LoVo (cell line): ENCODE measurements at regions not wholly inside any gene's neighbourhood (a gene's known extent, or its start where the extent isn't known, plus 50 kb on each side); places are given as distances from the start of the nearest gene placed in this dataset.
A peak's percentile ranks its signal among the peaks of the same experiment; 100 is the strongest.

Experiments used
- DNase-seq: peaks from one replicate; pipeline ENCODE4 v3.0.0-alpha.2; 2016; ENCODE audit warnings: low spot score

- no peak for DNase-seq
Measured at GRCh38 chr7:54701982-54702381, 57.0 kb downstream of the SEC61G start.

GRCh38 chr7:54699715-54700114, 59.3 kb downstream of the SEC61G start:
- DNase-seq = no peak

DNA sequence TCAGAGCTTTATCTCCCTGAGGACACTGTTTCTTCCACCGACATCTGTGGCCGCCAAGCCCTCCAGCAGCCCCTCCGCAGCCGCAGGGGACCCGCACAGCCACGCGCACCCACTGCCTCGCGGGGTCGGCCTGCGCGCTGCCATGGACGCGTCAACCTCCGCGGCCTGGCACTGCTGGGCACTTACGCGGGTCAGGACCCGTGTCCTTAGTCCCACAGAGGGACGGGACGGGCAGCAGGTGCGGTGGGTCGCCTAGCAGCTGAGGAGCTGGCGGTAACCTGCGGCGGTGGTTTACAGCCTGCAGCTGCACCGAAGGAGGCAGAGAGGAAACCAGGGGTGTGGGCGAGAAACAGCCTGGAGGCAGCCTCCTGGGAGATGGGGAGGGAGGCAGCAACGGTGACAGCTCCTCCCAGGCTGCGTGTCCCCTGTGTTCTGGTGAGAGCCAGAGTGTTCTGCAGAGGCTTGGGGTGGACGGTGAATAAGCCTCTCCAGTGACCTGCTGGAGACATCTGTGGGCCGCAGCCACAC, 61.3 kb downstream of the SEC61G start:
- no peak for DNase-seq

DNA sequence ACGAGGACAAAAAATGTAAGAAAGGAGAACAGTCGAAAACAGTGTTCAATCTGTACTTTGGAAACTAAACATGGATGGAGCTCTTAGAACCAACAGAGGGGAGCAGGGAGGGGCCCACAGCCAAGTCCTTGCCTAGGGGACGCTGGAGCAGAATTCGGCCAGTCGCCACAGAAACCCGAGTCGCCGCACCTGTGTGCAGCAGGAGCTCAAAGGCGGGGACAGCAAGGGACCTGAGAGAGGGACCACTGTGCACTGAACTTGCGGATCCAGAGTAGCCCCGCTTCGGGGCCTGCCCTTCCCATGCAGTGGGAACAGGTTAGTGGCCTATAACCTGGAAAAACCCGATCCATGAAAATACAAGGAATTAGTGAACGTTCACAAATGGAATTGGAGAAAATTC, 68.1 kb downstream of the SEC61G start:
- DNase-seq = no peak

- no peak for DNase-seq
Measured at GRCh38 chr7:54690050-54690443, 69.0 kb downstream of the SEC61G start.

GRCh38 chr7:54689394-54690049, 69.5 kb downstream of the SEC61G start:
- no peak for DNase-seq

DNA sequence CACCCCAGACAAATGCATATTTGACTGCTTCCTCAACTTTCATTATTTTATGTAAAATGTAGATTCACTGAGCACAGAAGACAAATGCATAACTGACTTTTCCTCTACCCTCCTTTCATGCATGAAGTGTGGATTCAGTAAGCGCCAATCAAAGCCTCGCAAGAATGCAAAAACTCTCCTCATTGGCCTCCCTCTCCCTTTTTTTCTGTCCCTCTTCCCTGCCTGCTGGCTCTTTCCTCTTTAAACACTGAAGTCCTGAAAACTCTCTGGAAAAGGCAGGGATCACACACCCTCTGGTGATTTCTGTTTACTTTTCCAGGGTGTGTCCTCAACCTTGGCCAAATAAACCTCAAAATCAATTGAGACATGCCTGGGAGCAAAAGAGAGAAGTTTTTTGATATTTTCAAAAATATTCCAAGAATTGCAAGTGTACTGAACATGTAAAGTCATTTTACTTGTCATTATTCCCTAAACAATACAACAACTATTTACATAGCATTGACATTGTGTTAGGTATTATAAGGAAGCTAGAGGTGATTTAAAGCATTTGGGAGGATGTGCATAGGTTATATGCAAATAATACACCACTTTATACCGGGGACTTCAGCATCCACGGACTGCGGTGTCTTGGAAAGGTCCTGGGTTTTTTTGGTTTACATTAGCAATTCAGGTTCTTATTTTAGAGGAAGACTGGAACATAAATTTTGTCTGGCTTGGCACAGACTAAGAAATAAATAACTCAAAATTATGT, 71.4 kb downstream of the SEC61G start:
- peak; percentile 36 for DNase-seq

- no peak for DNase-seq
Measured at GRCh38 chr7:54680377-54681005, 78.5 kb downstream of the SEC61G start.

- no peak for DNase-seq
Measured at GRCh38 chr7:54679490-54679817, 79.6 kb downstream of the SEC61G start.

- no peak for DNase-seq
Measured at GRCh38 chr7:54678763-54679489, 80.1 kb downstream of the SEC61G start.

DNA sequence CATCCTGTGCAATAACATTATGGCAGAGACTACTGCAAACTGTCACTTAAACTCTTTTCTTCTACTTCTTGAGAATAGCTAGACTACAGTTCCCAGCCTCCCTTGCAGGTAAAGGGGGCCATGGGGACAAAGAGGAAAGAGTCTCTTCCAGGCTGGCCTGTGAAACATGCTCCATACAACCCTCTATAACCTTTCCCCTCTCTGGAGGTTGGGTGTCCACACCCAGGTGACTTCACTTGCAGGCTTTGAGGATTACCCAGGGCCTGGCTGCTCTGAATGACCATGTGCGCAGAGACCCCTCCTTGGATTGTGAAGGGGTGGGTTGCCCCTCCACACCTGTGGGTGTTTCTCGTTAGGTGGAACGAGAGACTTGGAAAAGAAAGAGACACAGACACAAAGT, 84.1 kb downstream of the SEC61G start:
- DNase-seq = no peak

DNA sequence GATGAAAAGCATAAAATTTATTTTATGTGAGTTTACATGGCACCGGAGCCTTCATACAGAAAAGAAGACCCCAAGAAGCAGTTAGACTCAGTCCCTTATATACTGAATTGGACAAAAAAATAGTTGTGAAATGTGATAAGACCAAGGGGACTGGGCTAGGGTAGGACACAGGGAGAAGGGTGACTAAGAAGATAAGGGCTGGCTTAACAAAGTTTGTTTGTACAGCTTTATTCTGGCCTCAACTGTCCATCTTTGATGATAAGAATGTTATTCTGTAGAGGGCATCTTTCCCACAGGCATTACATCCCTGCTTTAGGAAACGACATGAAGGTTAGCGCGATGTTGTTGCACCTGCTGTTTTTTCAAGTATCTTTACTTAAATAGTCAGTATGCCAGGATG, 86.5 kb downstream of the SEC61G start:
- DNase-seq = no peak

DNA sequence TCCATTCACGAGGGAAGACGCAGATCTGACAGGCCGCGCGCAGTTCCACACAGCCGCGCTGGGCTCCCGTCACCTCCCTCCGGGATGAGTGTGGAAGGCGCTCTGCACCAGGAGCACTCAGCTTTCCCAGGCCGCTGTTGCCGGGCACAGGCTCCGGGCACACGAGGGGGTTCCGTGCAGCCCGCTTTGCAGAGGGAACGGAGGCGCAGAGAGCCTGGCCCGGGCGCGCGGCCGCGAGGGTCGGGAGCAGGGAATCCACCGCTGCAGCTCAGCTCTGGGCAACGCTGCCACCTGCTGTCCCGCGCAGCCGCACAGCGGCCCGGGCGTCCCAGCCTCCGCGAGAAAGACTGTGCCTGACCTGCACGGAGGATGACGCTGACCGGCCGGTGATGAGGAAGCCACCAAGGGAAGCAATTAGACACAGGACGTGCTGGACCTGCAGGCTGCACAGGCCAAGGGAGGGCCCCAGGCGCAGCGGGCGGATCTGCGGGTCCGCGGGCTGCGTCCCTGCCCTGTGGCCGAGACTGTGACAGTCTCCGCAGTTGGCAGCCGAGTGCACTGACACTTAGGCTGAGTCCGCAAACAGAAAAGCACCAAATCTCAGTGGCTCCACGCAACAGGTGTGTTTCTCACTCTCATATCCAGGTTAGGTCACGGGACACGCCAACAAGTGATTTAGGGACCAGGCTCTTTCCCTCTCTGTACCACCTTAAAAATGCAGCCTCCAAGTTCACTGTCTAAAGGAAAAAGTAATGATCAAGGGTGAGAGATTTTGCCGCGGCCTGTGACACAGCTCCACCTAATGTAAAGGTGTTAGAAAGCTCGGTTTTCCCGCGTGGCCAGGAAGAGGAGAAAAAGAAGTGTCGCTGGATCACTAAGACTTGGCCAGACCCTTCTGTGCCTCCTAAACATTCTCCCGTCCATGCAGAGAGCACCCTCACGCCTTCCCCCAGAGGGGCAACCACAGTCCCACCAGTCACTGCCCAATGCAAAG, 94.5 kb downstream of the SEC61G start:
- DNase-seq = peak; percentile 50

DNA sequence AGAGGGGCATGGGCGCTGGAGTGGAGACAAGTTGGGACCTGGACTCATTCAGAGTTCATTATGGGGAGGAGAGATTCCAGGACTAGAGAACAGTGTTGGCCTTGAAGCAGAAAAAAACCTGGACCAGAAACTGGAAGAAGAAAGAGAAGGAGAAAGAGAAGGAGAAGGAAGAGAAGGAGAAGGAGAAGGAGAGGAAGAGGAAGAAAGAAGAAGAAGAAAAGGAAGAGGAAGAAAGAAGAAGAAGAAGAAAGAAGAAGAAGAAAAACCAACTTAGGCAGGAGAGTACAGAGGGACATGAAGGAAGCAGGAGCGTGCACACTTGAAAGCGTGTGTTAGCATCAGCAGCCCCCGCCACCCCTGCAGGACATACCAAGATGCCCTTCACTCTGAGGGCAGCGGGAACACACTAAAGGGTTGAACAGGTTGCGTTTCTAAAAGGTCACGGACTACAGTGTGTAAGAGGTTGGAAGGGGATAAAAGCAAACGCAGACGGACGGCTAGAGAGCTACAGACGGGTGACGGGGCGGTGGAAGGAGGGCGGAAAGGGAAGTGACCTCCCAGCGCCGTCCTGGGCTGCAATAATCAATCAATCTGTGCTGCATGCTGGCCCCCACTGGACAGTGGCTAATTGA, 95.3 kb downstream of the SEC61G start:
- DNase-seq = no peak

GRCh38 chr7:54663186-54663585, 95.8 kb downstream of the SEC61G start:
- no peak for DNase-seq

GRCh38 chr7:54662701-54663100, 96.3 kb downstream of the SEC61G start:
- no peak for DNase-seq

DNA sequence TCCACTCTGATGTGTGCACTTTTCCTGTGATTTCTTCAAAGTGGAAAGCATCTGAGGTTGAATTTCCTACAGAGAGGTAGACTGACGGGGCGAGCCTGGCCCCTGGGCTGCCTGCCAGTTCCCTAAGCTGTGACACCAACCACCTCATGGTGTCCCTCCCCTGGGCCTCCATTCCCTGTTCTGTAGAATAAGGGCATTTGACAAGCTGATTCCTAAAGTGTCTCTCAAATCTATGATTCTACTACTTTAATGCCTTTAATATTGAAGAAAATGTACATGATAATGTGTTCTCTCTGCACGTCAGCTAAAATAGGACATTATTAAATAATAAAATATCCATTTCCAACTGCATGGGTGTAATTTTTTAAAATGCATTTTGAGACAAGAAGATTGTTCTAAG, 105.1 kb downstream of the SEC61G start:
- DNase-seq = no peak

- no peak for DNase-seq
Measured at GRCh38 chr7:54643064-54643463, 100.9 kb downstream of the VSTM2A start.

GRCh38 chr7:54637712-54638396, 95.7 kb downstream of the VSTM2A start:
- no peak for DNase-seq

- no peak for DNase-seq
Measured at GRCh38 chr7:54632696-54633095, 90.5 kb downstream of the VSTM2A start.
